Transverse colon (tissue), 4 donors: ENCODE measurements at regions not wholly inside any gene's neighbourhood (a gene's known extent, or its start where the extent isn't known, plus 50 kb on each side); places are given as distances from the start of the nearest gene placed in this dataset.

Experiments
- DNase-seq: peaks from one replicate; pipeline ENCODE4 v3.0.0-alpha.2; 2019
- H3K27ac ChIP-seq, 4 donors: fragments of 200-600 bp; sonication (generic); 2 replicates each; pipeline ENCODE4 v1.5.1; 2016 to 2018; ENCODE audit warnings: inconsistent platforms in 4 of 4
- H3K27me3 ChIP-seq: fragments of 200-600 bp; sonication (generic); 2 replicates; pipeline ENCODE4 v1.5.1; 2017; ENCODE audit warnings: inconsistent platforms
- H3K36me3 ChIP-seq, 4 donors: fragments of 200-600 bp; sonication (generic); 2 replicates each; pipeline ENCODE4 v1.5.1; 2017 to 2019; ENCODE audit warnings: inconsistent platforms in 4 of 4
- H3K4me1 ChIP-seq, 4 donors: fragments of 200-600 bp; sonication (generic); 2 replicates each; pipeline ENCODE4 v1.5.1; 2017 to 2020; ENCODE audit warnings: inconsistent platforms in 4 of 4
- H3K4me3 ChIP-seq, 4 donors: fragments of 200-600 bp; sonication (generic); 1 replicate in 1 of 4; 2 replicates in 3 of 4; pipeline versions ENCODE4 v1.5.1 to v1.6.1; 2017 to 2019; ENCODE audit warnings: inconsistent platforms in 4 of 4
- H3K9me3 ChIP-seq, 2 donors: fragments of 200-600 bp; sonication (generic); 2 replicates each; pipeline ENCODE4 v1.5.1; 2017 to 2019; ENCODE audit warnings: inconsistent platforms in 2 of 2
- CTCF ChIP-seq, 5 experiments: fragments of 200-600 bp in 3 of 5; fragments of 450-650 bp in 2 of 5; sonication (generic) in 3 of 5; IDR thresholded peaks; 1 replicate in 2 of 5; 2 replicates in 3 of 5; pipeline ENCODE4 v1.5.1; 2016 to 2017; ENCODE audit warnings: antibody characterized with exemption in 5 of 5, inconsistent platforms in 3 of 5, mild to moderate bottlenecking in 2 of 5, moderate library complexity in 1 of 5
- EP300 ChIP-seq: sonication (generic); formaldehyde crosslinking; IDR thresholded peaks from one replicate; pipeline ENCODE4 v1.6.1; 2017; ENCODE audit warnings: antibody characterized with exemption, low read depth
- POLR2A ChIP-seq: fragments of 450-650 bp; IDR thresholded peaks from one replicate; pipeline ENCODE4 v1.6.1; 2016; ENCODE audit warnings: antibody characterized with exemption, mild to moderate bottlenecking, moderate library complexity
- POLR2AphosphoS5 ChIP-seq, 3 donors: sonication (generic); formaldehyde crosslinking; IDR thresholded peaks; one replicate each; pipeline ENCODE4 v1.6.1; 2016; ENCODE audit warnings: antibody characterized with exemption in 3 of 3
- WGBS, 2 donors: methylation state at CpG; one replicate each; pipeline ENCODE4 v1.1.5; 2018; ENCODE audit warnings: low coverage in 1 of 2; 5-methylcytosine and 5-hydroxymethylcytosine counted together
- in situ Hi-C, 4 donors: fragments of 200-750 bp; cut with MboI; loops; one replicate each; pipeline versions ENCODE4 v1.15.0 to v1.15.1; 2017; ENCODE audit warnings: low sequenced_read_pairs in 3 of 4, low pct_ligation_motif_present in 1 of 4, low pct_unique_long_range_greater_than_20kb in 1 of 4
- intact Hi-C: fragments of 100-400 bp; cut with DNase I; formaldehyde crosslinking; loops from one replicate; pipeline ENCODE4 v1.15.1; 2023; ENCODE audit warnings: low total_unique reads

GRCh38 chr17:54009502-54009901 is 186.8 kb downstream of the KIF2B start:
- H3K9me3 ChIP-seq: no peaks in the 10 kb centered on the region
- no peaks in the 10 kb centered on the region for H3K27me3 ChIP-seq
- no peaks in the 10 kb centered on the region for H3K36me3 ChIP-seq
- no peak for DNase-seq
- intact Hi-C loops: no loop called here
- TF ChIP-seq POLR2A: no peak
- TF ChIP-seq POLR2AphosphoS5 (IDR thresholded peaks at IDR 0.05): no peak
- in situ Hi-C loops: no loop called here
- WGBS, 2 donors: 69 to 76% methylated on average over 4 of the region's 4 CpGs
- no peak overlapping the region for H3K27ac ChIP-seq
- H3K4me3 ChIP-seq: no peak overlapping the region
- H3K4me1 ChIP-seq: no peaks in the 10 kb centered on the region

DNA sequence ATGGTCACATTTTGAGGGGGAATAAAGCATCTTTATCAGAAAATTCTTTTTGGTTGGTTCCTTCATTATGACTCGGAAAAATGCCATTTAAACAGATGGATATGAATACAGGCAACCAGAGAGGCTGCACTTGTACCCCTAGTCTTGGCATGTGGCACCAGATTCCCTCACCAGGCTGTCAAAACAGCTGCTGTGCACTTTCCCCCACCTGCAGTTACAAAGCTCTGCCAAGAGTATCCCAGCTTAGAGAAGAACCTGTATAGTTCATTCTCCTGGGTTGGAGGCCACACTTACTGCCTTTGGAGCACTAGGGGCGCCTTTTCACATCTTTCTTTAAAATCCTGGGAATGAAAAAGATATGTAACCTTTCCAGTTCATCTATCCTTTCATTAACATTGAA is 190.3 kb downstream of the KIF2B start:
- no peak for TF ChIP-seq POLR2A
- no peak for TF ChIP-seq POLR2AphosphoS5 (IDR thresholded peaks at IDR 0.05)
- no peak for TF ChIP-seq EP300
- TF ChIP-seq CTCF (IDR thresholded peaks at IDR 0.05): no peak
- WGBS, 2 donors: 74 to 86% methylated on average over 1 to 2 of the region's 2 CpGs
- Histone ChIP-seq H3K4me3 (no peak overlapping the region), H3K27ac (no peak overlapping the region), H3K36me3 (no peaks in the 10 kb centered on the region), H3K4me1 (no peaks in the 10 kb centered on the region), H3K27me3 (no peaks in the 10 kb centered on the region), H3K9me3 (no peaks in the 10 kb centered on the region)
- DNase-seq: no peak
- in situ Hi-C loops: no loop called here
- intact Hi-C loops: no loop called here

- Histone ChIP-seq H3K36me3 (no peaks in the 10 kb centered on the region), H3K9me3 (peaks cover 0 to 5% of the 10 kb centered on the region in 2 donors), H3K27ac (no peak overlapping the region), H3K4me1 (no peaks in the 10 kb centered on the region), H3K27me3 (no peaks in the 10 kb centered on the region), H3K4me3 (no peak overlapping the region)
- intact Hi-C loops: no loop called here
- DNase-seq: no peak
- in situ Hi-C loops: no loop called here
- TF ChIP-seq CTCF (IDR thresholded peaks at IDR 0.05) (no peak), EP300 (no peak), POLR2AphosphoS5 (IDR thresholded peaks at IDR 0.05) (no peak), POLR2A (no peak)
- 81% methylated on average over 2 of the region's 2 CpGs; no CpG with 5 or more reads in 1 of the 2 donors for WGBS, 2 donors
These were observed 193.0 kb downstream of the KIF2B start for GRCh38 chr17:54015734-54016133.

GRCh38 chr17:54021418-54021817 is 198.7 kb downstream of the KIF2B start:
- no peak for DNase-seq
- no peak overlapping the region for H3K27ac ChIP-seq
- peaks cover 0 to 9% of the 10 kb centered on the region in 2 donors for H3K9me3 ChIP-seq
- H3K4me1 ChIP-seq: no peaks in the 10 kb centered on the region
- no peak overlapping the region for H3K4me3 ChIP-seq
- in situ Hi-C loops (no loop called here), intact Hi-C loops (no loop called here)
- no peaks in the 10 kb centered on the region for H3K36me3 ChIP-seq
- H3K27me3 ChIP-seq: no peaks in the 10 kb centered on the region
- WGBS, 2 donors: 90 to 91% methylated on average over 1 of the region's 1 CpG
- no peak for TF ChIP-seq CTCF (IDR thresholded peaks at IDR 0.05)
- TF ChIP-seq POLR2AphosphoS5 (IDR thresholded peaks at IDR 0.05): no peak
- no peak for TF ChIP-seq EP300

- no peak overlapping the region for H3K27ac ChIP-seq
- no peaks in the 10 kb centered on the region for H3K36me3 ChIP-seq
- in situ Hi-C loops: no loop called here
- intact Hi-C loops: no loop called here
- no peaks in the 10 kb centered on the region for H3K27me3 ChIP-seq
- no peak for TF ChIP-seq EP300
- no peak for TF ChIP-seq POLR2A
- TF ChIP-seq CTCF (IDR thresholded peaks at IDR 0.05): no peak
- no peak for TF ChIP-seq POLR2AphosphoS5 (IDR thresholded peaks at IDR 0.05)
- H3K9me3 ChIP-seq: peaks cover 0 to 4% of the 10 kb centered on the region in 2 donors
- no peak overlapping the region for H3K4me3 ChIP-seq
- no peaks in the 10 kb centered on the region for H3K4me1 ChIP-seq
- DNase-seq: no peak
These were observed 206.4 kb downstream of the KIF2B start for GRCh38 chr17:54028986-54029580.
